Esophagus muscularis mucosa (tissue), 4 donors: ENCODE measurements at regions not wholly inside any gene's neighbourhood (a gene's known extent, or its start where the extent isn't known, plus 50 kb on each side); places are given as distances from the start of the nearest gene placed in this dataset.

Experiments
- DNase-seq: peaks from one replicate; pipeline ENCODE4 v3.0.0-alpha.2; 2017; ENCODE audit errors: extremely low spot score
- H3K27ac ChIP-seq, 4 donors: fragments of 200-600 bp; sonication (generic); replicated peaks in 1 of 4; 1 replicate in 3 of 4; 2 replicates in 1 of 4; pipeline ENCODE4 v1.5.1; 2016 to 2019; ENCODE audit warnings: mild to moderate bottlenecking in 1 of 4
- H3K27me3 ChIP-seq, 4 donors: fragments of 200-600 bp; sonication (generic); one replicate each; pipeline versions ENCODE4 v1.5.1 to v1.6.0; 2016 to 2019
- H3K36me3 ChIP-seq, 4 donors: fragments of 200-600 bp; sonication (generic); one replicate each; pipeline ENCODE4 v1.5.1; 2016 to 2019
- H3K4me1 ChIP-seq, 4 donors: fragments of 200-600 bp; sonication (generic); one replicate each; pipeline ENCODE4 v1.5.1; 2016 to 2019
- H3K4me3 ChIP-seq, 4 donors: fragments of 200-600 bp; sonication (generic); 1 replicate in 2 of 4; 2 replicates in 2 of 4; pipeline ENCODE4 v1.5.1; 2016 to 2019; ENCODE audit warnings: mild to moderate bottlenecking in 4 of 4, moderate library complexity in 1 of 4
- H3K9me3 ChIP-seq, 4 donors: fragments of 200-600 bp; sonication (generic); 1 replicate in 3 of 4; 2 replicates in 1 of 4; pipeline ENCODE4 v1.5.1; 2016 to 2019
- EP300 ChIP-seq: sonication (generic); formaldehyde crosslinking; IDR thresholded peaks from one replicate; pipeline ENCODE4 v1.6.1; 2017; ENCODE audit warnings: antibody characterized with exemption
- POLR2A ChIP-seq: fragments of 450-650 bp; IDR thresholded peaks from one replicate; pipeline ENCODE4 v1.6.1; 2017; ENCODE audit warnings: antibody characterized with exemption, moderate library complexity, mild to moderate bottlenecking, low read depth
- POLR2AphosphoS5 ChIP-seq, 2 donors: sonication (generic); formaldehyde crosslinking; IDR thresholded peaks; one replicate each; pipeline ENCODE4 v1.6.1; 2017; ENCODE audit warnings: antibody characterized with exemption in 2 of 2
- WGBS: methylation state at CpG from one replicate; pipeline ENCODE4 v1.1.5; 2018; 5-methylcytosine and 5-hydroxymethylcytosine counted together
- intact Hi-C: fragments of 100-400 bp; cut with DNase I; formaldehyde crosslinking; loops from one replicate; pipeline ENCODE4 v1.15.1; 2023
- TF ChIP-seq, protein P1 (sequence below), 3 experiments: fragments of 200-600 bp in 2 of 3; fragments of 450-650 bp in 1 of 3; sonication (generic) in 2 of 3; IDR thresholded peaks; one replicate each; pipeline ENCODE4 v1.5.1; 2017 to 2019; ENCODE audit warnings: antibody characterized with exemption in 3 of 3, mild to moderate bottlenecking in 2 of 3, moderate library complexity in 1 of 3

- peaks cover 0 to 9% (median 0%) of the 10 kb centered on the region in 4 donors for H3K9me3 ChIP-seq
- WGBS, result 40% methylated on average over 1 of the region's 1 CpG
- H3K27ac ChIP-seq, result no peak overlapping the region
- no peak overlapping the region for H3K4me3 ChIP-seq
- TF ChIP-seq POLR2AphosphoS5 (IDR thresholded peaks at IDR 0.05) (no peak), EP300 (no peak), POLR2A (no peak)
- TF ChIP-seq, protein P1, sequence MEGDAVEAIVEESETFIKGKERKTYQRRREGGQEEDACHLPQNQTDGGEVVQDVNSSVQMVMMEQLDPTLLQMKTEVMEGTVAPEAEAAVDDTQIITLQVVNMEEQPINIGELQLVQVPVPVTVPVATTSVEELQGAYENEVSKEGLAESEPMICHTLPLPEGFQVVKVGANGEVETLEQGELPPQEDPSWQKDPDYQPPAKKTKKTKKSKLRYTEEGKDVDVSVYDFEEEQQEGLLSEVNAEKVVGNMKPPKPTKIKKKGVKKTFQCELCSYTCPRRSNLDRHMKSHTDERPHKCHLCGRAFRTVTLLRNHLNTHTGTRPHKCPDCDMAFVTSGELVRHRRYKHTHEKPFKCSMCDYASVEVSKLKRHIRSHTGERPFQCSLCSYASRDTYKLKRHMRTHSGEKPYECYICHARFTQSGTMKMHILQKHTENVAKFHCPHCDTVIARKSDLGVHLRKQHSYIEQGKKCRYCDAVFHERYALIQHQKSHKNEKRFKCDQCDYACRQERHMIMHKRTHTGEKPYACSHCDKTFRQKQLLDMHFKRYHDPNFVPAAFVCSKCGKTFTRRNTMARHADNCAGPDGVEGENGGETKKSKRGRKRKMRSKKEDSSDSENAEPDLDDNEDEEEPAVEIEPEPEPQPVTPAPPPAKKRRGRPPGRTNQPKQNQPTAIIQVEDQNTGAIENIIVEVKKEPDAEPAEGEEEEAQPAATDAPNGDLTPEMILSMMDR (IDR thresholded peaks at IDR 0.05), result no peak
- H3K27me3 ChIP-seq, result no peaks in the 10 kb centered on the region
- no peaks in the 10 kb centered on the region for H3K36me3 ChIP-seq
- no peak for DNase-seq
- intact Hi-C loops, result no loop called here
- H3K4me1 ChIP-seq, result no peaks in the 10 kb centered on the region
These were observed 655.0 kb downstream of the EPHA3 start for GRCh38 chr3:89762405-89762804.

DNA sequence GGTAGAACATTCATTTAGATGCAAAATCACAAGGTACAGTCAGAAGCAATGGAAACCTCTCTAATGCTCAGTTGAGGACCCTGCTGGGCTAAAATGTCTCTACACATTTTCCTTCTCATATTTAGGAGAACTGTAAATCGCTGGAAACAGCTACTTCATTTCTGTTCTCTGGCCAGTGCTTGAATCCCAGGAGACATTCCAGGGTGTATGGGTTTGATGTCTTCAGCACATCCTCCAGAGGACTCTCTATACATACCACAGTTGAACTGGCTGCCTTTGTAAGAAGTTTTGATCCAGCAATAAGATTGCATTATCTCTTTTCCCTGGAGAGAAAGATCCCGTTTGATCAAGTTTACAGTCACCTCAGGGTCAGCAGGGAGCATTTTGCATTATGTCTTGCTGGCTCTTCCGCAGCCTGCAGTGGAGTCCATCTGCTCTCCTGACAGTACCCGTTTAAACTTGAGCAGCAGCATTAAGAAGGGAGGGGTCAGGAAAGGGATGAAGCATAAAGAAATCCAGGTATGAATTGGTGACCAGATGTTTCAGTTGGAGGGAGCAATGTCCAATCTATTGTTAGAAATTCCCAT is 676.0 kb downstream of the EPHA3 start:
- no peaks in the 10 kb centered on the region for H3K4me1 ChIP-seq
- no peaks in the 10 kb centered on the region for H3K27me3 ChIP-seq
- WGBS, result 47% methylated on average over 4 of the region's 4 CpGs
- no peak overlapping the region for H3K27ac ChIP-seq
- no peak overlapping the region for H3K4me3 ChIP-seq
- no peak for DNase-seq
- intact Hi-C loops, result no loop called here
- TF ChIP-seq, protein P1 (IDR thresholded peaks at IDR 0.05), result no peak
- no peak for TF ChIP-seq POLR2AphosphoS5 (IDR thresholded peaks at IDR 0.05)
- no peak for TF ChIP-seq EP300
- TF ChIP-seq POLR2A, result no peak
- no peaks in the 10 kb centered on the region for H3K9me3 ChIP-seq
- H3K36me3 ChIP-seq, result no peaks in the 10 kb centered on the region

DNA sequence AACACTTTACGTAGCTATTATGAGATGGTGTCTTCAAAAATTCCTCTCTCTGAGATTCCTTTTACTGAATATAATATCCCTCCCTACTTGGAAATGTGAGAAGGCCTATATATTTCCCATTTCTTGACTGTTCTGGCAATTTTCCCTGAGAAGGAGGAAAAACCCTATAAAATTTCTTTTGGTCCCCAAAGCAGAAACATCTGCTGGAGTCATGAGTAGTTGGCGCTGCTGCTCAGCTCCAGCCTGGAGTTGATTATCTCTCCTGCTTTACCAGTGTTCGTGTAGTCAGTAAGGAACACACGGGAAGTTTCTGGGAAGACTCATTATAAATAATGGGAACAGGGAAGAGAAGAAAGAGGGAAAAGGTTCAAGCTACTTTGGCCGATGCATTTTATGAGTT is 680.1 kb downstream of the EPHA3 start:
- intact Hi-C loops, result no loop called here
- Histone ChIP-seq H3K4me3 (no peak overlapping the region), H3K27ac (no peak overlapping the region), H3K4me1 (no peaks in the 10 kb centered on the region), H3K27me3 (no peaks in the 10 kb centered on the region), H3K9me3 (no peaks in the 10 kb centered on the region), H3K36me3 (no peaks in the 10 kb centered on the region)
- 75% methylated on average over 5 of the region's 5 CpGs for WGBS
- no peak for DNase-seq
- TF ChIP-seq POLR2AphosphoS5 (IDR thresholded peaks at IDR 0.05) (no peak), POLR2A (no peak), EP300 (no peak)
- TF ChIP-seq, protein P1 (IDR thresholded peaks at IDR 0.05), result no peak

GRCh38 chr3:89787979-89788378 is 680.6 kb downstream of the EPHA3 start:
- Histone ChIP-seq H3K27ac (no peak overlapping the region), H3K4me1 (no peaks in the 10 kb centered on the region), H3K27me3 (no peaks in the 10 kb centered on the region), H3K36me3 (no peaks in the 10 kb centered on the region), H3K4me3 (no peak overlapping the region), H3K9me3 (no peaks in the 10 kb centered on the region)
- TF ChIP-seq, protein P1 (IDR thresholded peaks at IDR 0.05), result no peak
- no peak for TF ChIP-seq POLR2AphosphoS5 (IDR thresholded peaks at IDR 0.05)
- TF ChIP-seq POLR2A, result no peak
- no peak for TF ChIP-seq EP300
- intact Hi-C loops, result no loop called here
- no peak for DNase-seq
- WGBS, result 75% methylated on average over 1 of the region's 1 CpG

- TF ChIP-seq, protein P1 (IDR thresholded peaks at IDR 0.05), result no peak
- TF ChIP-seq EP300 (no peak), POLR2AphosphoS5 (IDR thresholded peaks at IDR 0.05) (no peak), POLR2A (no peak)
- no peak overlapping the region for H3K4me3 ChIP-seq
- no peaks in the 10 kb centered on the region for H3K27me3 ChIP-seq
- no peaks in the 10 kb centered on the region for H3K36me3 ChIP-seq
- H3K9me3 ChIP-seq, result no peaks in the 10 kb centered on the region
- H3K4me1 ChIP-seq, result no peaks in the 10 kb centered on the region
- no peak for DNase-seq
- 82% methylated on average over 3 of the region's 3 CpGs for WGBS
- H3K27ac ChIP-seq, result no peak overlapping the region
- intact Hi-C loops, result no loop called here
These were observed 688.1 kb downstream of the EPHA3 start for GRCh38 chr3:89795506-89795905.
